CD4-positive, alpha-beta T cell (primary cell): ENCODE measurements at regions not wholly inside any gene's neighbourhood (a gene's known extent, or its start where the extent isn't known, plus 50 kb on each side); places are given as distances from the start of the nearest gene placed in this dataset.

Source experiments
- ATAC-seq: fragments of 200-7000 bp; cut with Tn5 transposase; one replicate; pipeline ENCODE4 v1.10.0; 2022; ENCODE audit warnings: mild to moderate bottlenecking; ENCODE audit not compliant: poor library complexity
- CTCF ChIA-PET: fragments of 350-600 bp; sonication (Branson Sonifier 250); formaldehyde crosslinking; loops from one replicate; lab custom pipeline; 2021; ENCODE audit warnings: antibody characterized with exemption, inconsistent platforms; lab: Charles Lee
- POLR2A ChIA-PET: fragments of 350-600 bp; sonication (Branson Sonifier 250); formaldehyde crosslinking; loops from one replicate; lab custom pipeline; 2021; ENCODE audit warnings: antibody characterized with exemption, inconsistent platforms; lab: Charles Lee
- DNase-seq, 14 experiments: peaks; one replicate each; pipeline ENCODE4 v3.0.0-alpha.2; 2013 to 2020; ENCODE audit warnings: mixed read lengths in 2 of 14
- H3K27ac ChIP-seq, 2 donors: one replicate each; pipeline versions ENCODE4 v1.5.1 to v1.7.0; 2013; ENCODE audit warnings: low read length in 2 of 2, low read depth in 1 of 2, mild to moderate bottlenecking in 1 of 2
- H3K27me3 ChIP-seq, 2 experiments: 1 replicate in 1 of 2; 2 replicates in 1 of 2; pipeline versions ENCODE4 v1.6.1 to v1.7.0; 2013; ENCODE audit warnings: low read length in 2 of 2, control low read depth in 1 of 2, mild to moderate bottlenecking in 1 of 2, moderate library complexity in 1 of 2; ENCODE audit not compliant: insufficient read depth in 2 of 2, control insufficient read depth in 1 of 2
- H3K36me3 ChIP-seq: one replicate; pipeline ENCODE4 v1.6.1; 2013; ENCODE audit warnings: low read length, control low read depth; ENCODE audit not compliant: insufficient read depth
- H3K4me1 ChIP-seq: one replicate; pipeline ENCODE4 v1.6.1; 2013; ENCODE audit warnings: low read length, control low read depth; ENCODE audit not compliant: insufficient read depth
- H3K4me3 ChIP-seq: one replicate; pipeline ENCODE4 v1.5.1; 2013; ENCODE audit warnings: mild to moderate bottlenecking, low read length, moderate library complexity
- H3K9me3 ChIP-seq, 2 experiments: 1 replicate in 1 of 2; 2 replicates in 1 of 2; pipeline versions ENCODE4 v1.6.1 to v1.7.0; 2013; ENCODE audit warnings: low read length in 2 of 2, mild to moderate bottlenecking in 2 of 2, control low read depth in 1 of 2, moderate library complexity in 1 of 2; ENCODE audit not compliant: control insufficient read depth in 1 of 2, insufficient read depth in 1 of 2
- H3K27ac Mint-ChIP-seq: one replicate; pipeline ENCODE4 v1.8.0; 2020; ENCODE audit warnings: mixed read lengths
- H3K27me3 Mint-ChIP-seq: one replicate; pipeline ENCODE4 v1.8.0; 2021; ENCODE audit warnings: mixed read lengths
- H3K36me3 Mint-ChIP-seq: one replicate; pipeline ENCODE4 v1.8.0; 2021; ENCODE audit warnings: low read depth, mixed read lengths
- H3K4me1 Mint-ChIP-seq: one replicate; pipeline ENCODE4 v1.8.0; 2021; ENCODE audit warnings: low read depth, mixed read lengths
- H3K4me3 Mint-ChIP-seq: one replicate; pipeline ENCODE4 v1.8.0; 2020; ENCODE audit warnings: mild to moderate bottlenecking, mixed read lengths
- H3K9me3 Mint-ChIP-seq: one replicate; pipeline ENCODE4 v1.8.0; 2020; ENCODE audit warnings: mixed read lengths
- intact Hi-C, 2 experiments: fragments of 100-400 bp; cut with DNase I in 1 of 2; cut with micrococcal nuclease in 1 of 2; formaldehyde crosslinking; loops; one replicate each; pipeline versions ENCODE4 v1.15.1 to v1.9.0; 2023 to 2025; cut with DNase I, micrococcal nuclease
- TF ChIP-seq, protein P1 (sequence below): fragments of 200-600 bp; IDR thresholded peaks from one replicate; pipeline ENCODE4 v1.8.0; 2022; ENCODE audit warnings: antibody characterized with exemption, mild to moderate bottlenecking

DNA sequence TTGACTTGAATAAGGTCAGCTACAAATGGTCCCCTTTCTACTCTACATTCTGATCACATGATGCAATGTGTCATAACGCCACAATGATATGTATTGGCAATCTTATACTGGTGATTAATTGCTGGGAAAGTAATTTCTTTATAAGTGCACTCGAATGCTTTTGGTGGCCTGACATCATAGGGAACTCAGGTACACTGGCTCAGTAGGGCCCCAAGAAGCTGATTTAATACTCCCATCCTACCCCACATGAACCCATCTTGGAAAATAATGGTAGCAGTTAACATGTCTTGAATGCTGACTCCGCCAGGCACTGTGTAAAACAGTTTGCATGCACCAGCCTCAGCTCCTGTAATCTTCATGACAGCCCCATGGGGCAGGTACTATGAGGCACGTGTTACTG lies 186.9 kb downstream of the SNX10 start:
- Histone ChIP-seq H3K36me3 (no peaks in the 10 kb centered on the region), H3K27me3 (no peaks in the 10 kb centered on the region), H3K9me3 (no peaks in the 10 kb centered on the region), H3K4me1 (no peaks in the 10 kb centered on the region), H3K4me3 (no peak overlapping the region), H3K27ac (no peak overlapping the region)
- Mint-ChIP-seq H3K27ac (no peak overlapping the region), H3K9me3 (no peaks in the 10 kb centered on the region), H3K36me3 (no peaks in the 10 kb centered on the region), H3K27me3 (peaks cover 30% of the 10 kb centered on the region), H3K4me1 (no peaks in the 10 kb centered on the region), H3K4me3 (no peak overlapping the region)
- intact Hi-C loops, result no loop called here
- ATAC-seq, result no peak
- TF ChIP-seq, protein P1, sequence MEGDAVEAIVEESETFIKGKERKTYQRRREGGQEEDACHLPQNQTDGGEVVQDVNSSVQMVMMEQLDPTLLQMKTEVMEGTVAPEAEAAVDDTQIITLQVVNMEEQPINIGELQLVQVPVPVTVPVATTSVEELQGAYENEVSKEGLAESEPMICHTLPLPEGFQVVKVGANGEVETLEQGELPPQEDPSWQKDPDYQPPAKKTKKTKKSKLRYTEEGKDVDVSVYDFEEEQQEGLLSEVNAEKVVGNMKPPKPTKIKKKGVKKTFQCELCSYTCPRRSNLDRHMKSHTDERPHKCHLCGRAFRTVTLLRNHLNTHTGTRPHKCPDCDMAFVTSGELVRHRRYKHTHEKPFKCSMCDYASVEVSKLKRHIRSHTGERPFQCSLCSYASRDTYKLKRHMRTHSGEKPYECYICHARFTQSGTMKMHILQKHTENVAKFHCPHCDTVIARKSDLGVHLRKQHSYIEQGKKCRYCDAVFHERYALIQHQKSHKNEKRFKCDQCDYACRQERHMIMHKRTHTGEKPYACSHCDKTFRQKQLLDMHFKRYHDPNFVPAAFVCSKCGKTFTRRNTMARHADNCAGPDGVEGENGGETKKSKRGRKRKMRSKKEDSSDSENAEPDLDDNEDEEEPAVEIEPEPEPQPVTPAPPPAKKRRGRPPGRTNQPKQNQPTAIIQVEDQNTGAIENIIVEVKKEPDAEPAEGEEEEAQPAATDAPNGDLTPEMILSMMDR, result no peak
- DNase-seq, result no peak
- POLR2A ChIA-PET, result no interaction called here
- CTCF ChIA-PET, result no interaction called here

DNA sequence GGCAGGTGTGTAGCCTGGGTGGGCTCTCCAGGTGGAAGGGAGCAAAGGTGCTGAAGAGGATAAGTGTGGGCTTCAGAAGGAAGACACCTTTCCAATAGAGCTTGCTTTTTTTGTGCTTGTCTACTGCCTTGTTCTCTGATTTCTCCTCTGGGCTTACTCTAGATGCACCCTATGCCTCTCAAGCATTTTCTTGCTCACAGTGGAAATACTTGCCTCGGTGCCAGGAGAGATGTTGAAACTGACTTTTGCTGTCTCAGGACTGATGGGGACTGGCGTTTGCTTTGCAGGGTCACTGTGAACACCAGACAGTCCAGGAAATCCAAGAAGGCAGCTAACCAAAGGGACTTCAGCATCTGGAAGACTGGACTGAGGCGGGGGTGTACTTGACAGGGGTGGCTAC lies 187.9 kb downstream of the SNX10 start:
- H3K4me3 Mint-ChIP-seq, result no peak overlapping the region
- peaks cover 26% of the 10 kb centered on the region for H3K27me3 Mint-ChIP-seq
- H3K9me3 Mint-ChIP-seq, result no peaks in the 10 kb centered on the region
- intact Hi-C loops, result no loop called here
- TF ChIP-seq, protein P1, result no peak
- no peak for ATAC-seq
- ChIA-PET CTCF (no interaction called here), POLR2A (no interaction called here)
- H3K4me1 Mint-ChIP-seq, result no peaks in the 10 kb centered on the region
- Histone ChIP-seq H3K27me3 (peaks cover 0 to 3% of the 10 kb centered on the region in 2 experiments), H3K36me3 (no peaks in the 10 kb centered on the region), H3K4me3 (no peak overlapping the region), H3K9me3 (no peaks in the 10 kb centered on the region), H3K27ac (no peak overlapping the region), H3K4me1 (no peaks in the 10 kb centered on the region)
- no peaks in the 10 kb centered on the region for H3K36me3 Mint-ChIP-seq
- no peak overlapping the region for H3K27ac Mint-ChIP-seq
- DNase-seq, result no peak

DNA sequence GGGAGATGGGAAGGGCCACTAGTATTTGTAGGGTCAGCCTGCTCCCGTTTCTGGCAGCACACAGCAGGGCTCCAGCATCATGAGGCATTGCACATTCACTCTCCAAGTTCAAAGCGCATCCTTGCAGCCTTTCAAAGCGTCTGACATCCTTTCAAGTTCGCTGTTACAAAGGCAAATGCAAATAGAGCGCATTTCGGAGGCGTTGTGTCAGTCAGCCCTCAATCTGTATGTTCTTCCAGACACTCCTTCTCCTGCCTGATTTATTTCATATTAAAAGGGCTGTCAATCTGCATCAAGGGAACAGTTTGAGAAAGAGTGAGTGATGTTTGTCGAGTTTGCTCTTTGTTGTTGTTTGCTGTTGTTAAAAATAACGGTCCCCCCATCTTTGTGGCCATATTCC lies 188.5 kb downstream of the SNX10 start:
- POLR2A ChIA-PET, result no interaction called here
- H3K27me3 ChIP-seq, result peaks cover 0 to 3% of the 10 kb centered on the region in 2 experiments
- no peak for DNase-seq

More for the DNA sequence above, 188.5 kb downstream of the SNX10 start:
- Mint-ChIP-seq H3K27ac (no peak overlapping the region), H3K27me3 (peaks cover 26% of the 10 kb centered on the region), H3K9me3 (no peaks in the 10 kb centered on the region), H3K36me3 (no peaks in the 10 kb centered on the region), H3K4me1 (no peaks in the 10 kb centered on the region), H3K4me3 (no peak overlapping the region)
- no peak for ATAC-seq
- Histone ChIP-seq H3K4me3 (no peak overlapping the region), H3K9me3 (no peaks in the 10 kb centered on the region), H3K27ac (no peak overlapping the region), H3K36me3 (no peaks in the 10 kb centered on the region), H3K4me1 (no peaks in the 10 kb centered on the region)
- CTCF ChIA-PET, result no interaction called here
- intact Hi-C loops, result no loop called here
- TF ChIP-seq, protein P1, result no peak
